SU-DHL-6 (cell line): ENCODE measurements at regions not wholly inside any gene's neighbourhood (a gene's known extent, or its start where the extent isn't known, plus 50 kb on each side); places are given as distances from the start of the nearest gene placed in this dataset.

Source experiments
- H2AFZ ChIP-seq: fragments of 200-600 bp; sonication (generic); 2 replicates; pipeline ENCODE4 v1.6.1; 2014; ENCODE audit warnings: low read depth, mild to moderate bottlenecking, moderate library complexity, mixed read lengths, antibody characterized with exemption, low read length; ENCODE audit not compliant: severe bottlenecking
- H3F3A ChIP-seq: fragments of 200-600 bp; shearing (Covaris generic); 2 replicates; pipeline ENCODE4 v1.6.0; 2016; ENCODE audit warnings: antibody characterized with exemption, mild to moderate bottlenecking; ENCODE audit not compliant: insufficient read depth
- H3K27ac ChIP-seq: fragments of 200-600 bp; sonication (generic); 2 replicates; pipeline ENCODE4 v1.5.1; 2016; ENCODE audit warnings: low read depth, mild to moderate bottlenecking, low read length, moderate library complexity, mixed read lengths
- H3K27me3 ChIP-seq: fragments of 200-600 bp; sonication (generic), shearing (Covaris generic); 2 replicates; pipeline ENCODE4 v1.6.0; 2014; ENCODE audit warnings: mild to moderate bottlenecking, low read length
- H3K36me3 ChIP-seq: fragments of 200-600 bp; sonication (generic); 2 replicates; pipeline ENCODE4 v1.6.1; 2014; ENCODE audit warnings: mild to moderate bottlenecking, low read length, mixed read lengths
- H3K4me2 ChIP-seq: fragments of 300-600, 200-600 bp; shearing (Covaris generic), sonication (generic); 2 replicates; pipeline ENCODE4 v1.6.0; 2014; ENCODE audit warnings: low read length, low read depth, mild to moderate bottlenecking; ENCODE audit not compliant: poor library complexity, severe bottlenecking
- H3K4me3 ChIP-seq: fragments of 200-600 bp; sonication (generic); 2 replicates; pipeline ENCODE4 v1.5.1; 2014; ENCODE audit warnings: antibody characterized with exemption, low read length, mild to moderate bottlenecking, mixed read lengths; ENCODE audit not compliant: insufficient read depth, poor library complexity, severe bottlenecking
- H3K79me2 ChIP-seq: fragments of 200-600 bp; sonication (generic); 2 replicates; pipeline ENCODE4 v1.6.1; 2014; ENCODE audit warnings: mild to moderate bottlenecking, low read length, moderate library complexity; ENCODE audit not compliant: insufficient read depth
- H3K9ac ChIP-seq: fragments of 200-600 bp; sonication (generic); 2 replicates; pipeline ENCODE4 v1.7.0; 2014; ENCODE audit warnings: mild to moderate bottlenecking, low read length
- H3K9me2 ChIP-seq: fragments of 200-600 bp; sonication (generic); replicated peaks from 2 replicates; pipeline ENCODE4 v1.6.1; 2014; ENCODE audit warnings: low read length; ENCODE audit not compliant: insufficient read depth
- H3K9me3 ChIP-seq: fragments of 200-600 bp; sonication (generic); 2 replicates; pipeline ENCODE4 v1.6.1; 2014; ENCODE audit warnings: low read length, mixed read lengths; ENCODE audit not compliant: insufficient read depth
- H4K20me1 ChIP-seq: fragments of 200-600 bp; sonication (generic); 2 replicates; pipeline ENCODE4 v1.6.1; 2014; ENCODE audit warnings: low read depth, mild to moderate bottlenecking, antibody characterized with exemption, low read length, moderate library complexity, mixed read lengths
- CTCF ChIP-seq: fragments of 200-600 bp; sonication (generic); IDR thresholded peaks from one replicate; pipeline ENCODE4 v1.5.1; 2017; ENCODE audit warnings: antibody characterized with exemption, mild to moderate bottlenecking, low read length, moderate library complexity; ENCODE audit not compliant: insufficient read depth, poor library complexity, severe bottlenecking
- EZH2phosphoT487 ChIP-seq: fragments of 200-600 bp; sonication (generic), shearing (Covaris generic); conservative IDR thresholded peaks from 2 replicates; pipeline ENCODE4 v1.6.1; 2018; ENCODE audit warnings: mild to moderate bottlenecking, antibody characterized with exemption, low read length, moderate library complexity, mixed read lengths

- no peaks in the 10 kb centered on the region for H3K36me3 ChIP-seq
- no peaks in the 10 kb centered on the region for H3K9me2 ChIP-seq
- no peaks in the 10 kb centered on the region for H4K20me1 ChIP-seq
- TF ChIP-seq EZH2phosphoT487 (no peak), CTCF (no peak)
- H3K27me3 ChIP-seq: no peaks in the 10 kb centered on the region
- no peak overlapping the region for H3K4me3 ChIP-seq
- no peaks in the 10 kb centered on the region for H3F3A ChIP-seq
- H3K9ac ChIP-seq: no peak overlapping the region
- no peaks in the 10 kb centered on the region for H3K9me3 ChIP-seq
- H3K27ac ChIP-seq: no peak overlapping the region
- no peak overlapping the region for H3K4me2 ChIP-seq
- H3K79me2 ChIP-seq: no peaks in the 10 kb centered on the region
- no peak overlapping the region for H2AFZ ChIP-seq
These were observed 706.7 kb downstream of the TBC1D32 start for GRCh38 chr6:120627612-120628011.

- Histone ChIP-seq H2AFZ (no peak overlapping the region), H3K4me3 (no peak overlapping the region), H3K79me2 (no peaks in the 10 kb centered on the region), H4K20me1 (no peaks in the 10 kb centered on the region), H3K27ac (no peak overlapping the region), H3K4me2 (no peak overlapping the region), H3F3A (no peaks in the 10 kb centered on the region), H3K9me2 (no peaks in the 10 kb centered on the region), H3K9me3 (no peaks in the 10 kb centered on the region), H3K27me3 (no peaks in the 10 kb centered on the region), H3K36me3 (no peaks in the 10 kb centered on the region), H3K9ac (no peak overlapping the region)
- TF ChIP-seq EZH2phosphoT487 (no peak), CTCF (no peak)
These were observed 712.1 kb downstream of the TBC1D32 start for GRCh38 chr6:120622127-120622631.

GRCh38 chr6:120620900-120621299, 713.4 kb downstream of the TBC1D32 start:
- H3K27ac ChIP-seq: no peak overlapping the region
- no peak overlapping the region for H3K4me2 ChIP-seq
- no peaks in the 10 kb centered on the region for H3K27me3 ChIP-seq
- no peak overlapping the region for H3K9ac ChIP-seq
- TF ChIP-seq EZH2phosphoT487 (no peak), CTCF (no peak)
- H4K20me1 ChIP-seq: no peaks in the 10 kb centered on the region
- no peaks in the 10 kb centered on the region for H3F3A ChIP-seq
- no peaks in the 10 kb centered on the region for H3K36me3 ChIP-seq
- H3K79me2 ChIP-seq: no peaks in the 10 kb centered on the region
- no peak overlapping the region for H2AFZ ChIP-seq
- H3K9me2 ChIP-seq: no peaks in the 10 kb centered on the region
- no peak overlapping the region for H3K4me3 ChIP-seq
- no peaks in the 10 kb centered on the region for H3K9me3 ChIP-seq

- Histone ChIP-seq H3K9ac (no peak overlapping the region), H3K36me3 (no peaks in the 10 kb centered on the region), H3K9me3 (no peaks in the 10 kb centered on the region), H3K9me2 (no peaks in the 10 kb centered on the region), H3K27me3 (no peaks in the 10 kb centered on the region), H3F3A (no peaks in the 10 kb centered on the region), H4K20me1 (no peaks in the 10 kb centered on the region), H3K27ac (no peak overlapping the region), H3K79me2 (no peaks in the 10 kb centered on the region), H3K4me3 (no peak overlapping the region), H2AFZ (no peak overlapping the region), H3K4me2 (no peak overlapping the region)
- TF ChIP-seq EZH2phosphoT487 (no peak), CTCF (no peak)
These were observed 719.0 kb downstream of the TBC1D32 start for GRCh38 chr6:120615238-120615637.
